ENCODE measurements at regions not wholly inside any gene's neighbourhood (a gene's known extent, or its start where the extent isn't known, plus 50 kb on each side); places are given as distances from the start of the nearest gene placed in this dataset.
"Not testable (repeated sequence)": the region's sequence is repeated elsewhere in the genome, so short reads cannot be mapped to it uniquely, and the experiment has no call there.

DNA sequence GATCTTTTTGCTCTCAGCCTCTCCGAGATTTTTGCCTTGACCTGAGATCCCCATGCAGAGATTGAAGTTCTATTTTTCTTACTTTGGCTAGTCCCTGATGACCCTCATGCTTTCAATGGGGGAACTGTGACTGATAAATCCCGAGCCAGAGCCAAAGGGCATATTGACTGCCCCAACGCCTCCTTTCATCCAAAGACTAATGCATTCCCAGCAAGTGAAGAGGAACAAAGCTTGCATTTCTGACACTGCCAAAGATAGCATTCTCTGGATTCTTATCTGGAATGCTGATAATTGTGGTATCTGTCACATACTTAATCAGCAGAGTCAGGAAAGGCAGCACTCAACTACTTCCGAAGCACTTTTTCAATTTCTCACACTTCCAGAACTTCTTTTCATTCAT lies 152.3 kb upstream of the EGLN3 start:
- no peak for DNase-seq (ENCODE audit: low read depth in 2 of 3, low spot score in 1 of 3)

DNA sequence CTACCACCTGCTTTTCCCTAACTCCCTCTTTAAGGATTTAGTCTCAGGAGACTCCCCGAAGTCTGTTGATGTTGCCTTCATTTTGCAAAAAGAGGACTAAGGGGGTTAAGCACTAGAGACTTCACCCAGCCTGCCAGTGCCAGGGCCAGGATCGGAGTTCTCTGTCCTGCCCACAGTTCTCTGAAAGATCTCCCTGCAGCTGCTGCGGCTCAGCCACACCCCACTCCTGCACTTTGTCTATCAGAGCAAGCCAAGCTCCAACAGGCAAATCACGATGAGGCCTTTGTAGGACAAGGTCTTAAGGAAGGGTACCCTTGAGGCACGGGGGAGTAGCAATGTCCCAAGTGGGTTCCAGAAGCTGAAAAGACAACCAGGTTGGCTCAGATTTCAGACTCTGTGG lies 148.8 kb upstream of the EGLN3 start:
- no peak for DNase-seq (ENCODE audit: low read depth in 2 of 3, low spot score in 1 of 3)

DNA sequence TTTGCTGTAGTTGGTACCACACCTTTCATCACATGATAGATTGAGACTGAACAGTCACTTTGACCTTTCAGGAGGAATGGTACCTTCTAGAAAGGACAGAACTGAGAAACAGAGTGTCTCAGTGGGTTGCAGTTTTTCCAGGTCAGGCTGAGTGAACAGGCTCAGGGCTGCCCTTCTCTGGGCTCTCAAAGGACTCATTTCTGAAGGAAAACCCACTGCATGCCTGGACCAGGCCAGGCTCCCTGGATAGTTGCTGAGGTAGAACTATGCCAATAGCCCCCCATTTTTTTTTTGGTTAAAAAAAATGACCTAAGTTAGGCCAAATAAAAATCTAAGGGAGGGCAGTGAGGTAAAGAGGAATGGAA lies 148.1 kb upstream of the EGLN3 start:
- no peak for DNase-seq (ENCODE audit: low read depth in 2 of 3, low spot score in 1 of 3)

DNA sequence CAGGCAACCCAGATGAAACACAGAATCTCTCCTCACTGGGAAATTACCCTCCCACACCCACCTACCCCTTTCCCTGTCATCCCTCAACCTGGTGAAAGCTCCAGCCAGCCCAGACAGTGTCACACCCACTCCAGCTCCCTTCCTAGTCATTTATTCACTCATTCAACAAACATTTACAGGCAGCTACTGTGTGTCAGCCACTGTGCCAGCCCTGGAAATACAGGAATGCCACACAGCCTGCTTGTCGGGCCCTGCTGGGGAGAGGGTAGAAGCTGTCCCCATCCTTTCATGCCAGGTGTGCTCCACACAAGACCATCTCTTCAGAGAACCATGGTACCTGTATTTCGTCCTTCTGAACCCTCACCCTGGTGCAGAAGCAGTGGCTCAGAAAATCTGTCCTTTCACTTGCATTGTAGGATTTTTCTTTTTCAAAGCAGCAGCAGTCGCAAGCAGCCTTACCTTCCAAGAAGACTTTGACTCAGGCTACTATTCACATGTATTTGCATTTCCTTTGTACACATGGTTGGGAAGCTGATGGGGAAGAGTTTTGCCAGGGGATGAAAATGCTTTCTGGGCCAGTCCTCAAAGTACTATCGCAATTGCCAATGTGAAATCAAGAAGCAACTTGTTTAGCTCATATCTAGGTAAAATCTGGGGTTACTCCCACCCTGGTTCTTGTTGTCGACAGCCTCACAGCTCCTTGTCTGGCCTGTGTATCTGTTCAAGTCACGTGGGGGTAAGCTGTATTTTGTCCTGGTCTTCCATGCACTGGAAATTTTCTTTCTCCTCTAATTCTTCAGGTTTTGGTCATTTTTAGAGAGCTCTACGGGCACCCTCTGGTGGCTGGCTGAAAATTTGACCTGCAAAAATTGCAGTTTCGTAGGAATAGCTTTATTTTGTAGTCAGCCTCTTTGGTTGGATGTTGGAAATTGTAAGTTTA lies 147.4 kb upstream of the EGLN3 start:
- no peak for DNase-seq (ENCODE audit: low read depth in 2 of 3, low spot score in 1 of 3)

DNA sequence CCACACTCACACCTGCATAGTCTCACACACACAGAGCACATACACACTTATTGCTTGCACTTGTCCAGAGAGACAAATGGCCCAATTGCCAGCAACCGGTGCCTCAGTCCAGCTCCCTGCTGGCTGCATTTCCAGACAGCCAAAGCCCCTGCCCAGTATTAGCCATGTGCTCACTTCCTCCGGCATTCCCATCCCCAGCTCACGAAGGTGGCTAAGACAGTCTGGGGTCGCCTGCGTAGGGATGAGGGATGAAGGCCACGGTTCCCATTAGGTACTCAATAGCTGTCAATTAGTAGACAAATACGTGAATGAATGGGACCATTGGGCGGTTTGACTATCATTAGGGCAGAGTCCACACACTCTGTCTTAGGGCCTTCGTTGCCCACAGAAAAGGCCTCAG lies 146.8 kb upstream of the EGLN3 start:
- no peak for DNase-seq (ENCODE audit: low read depth in 2 of 3, low spot score in 1 of 3)

DNA sequence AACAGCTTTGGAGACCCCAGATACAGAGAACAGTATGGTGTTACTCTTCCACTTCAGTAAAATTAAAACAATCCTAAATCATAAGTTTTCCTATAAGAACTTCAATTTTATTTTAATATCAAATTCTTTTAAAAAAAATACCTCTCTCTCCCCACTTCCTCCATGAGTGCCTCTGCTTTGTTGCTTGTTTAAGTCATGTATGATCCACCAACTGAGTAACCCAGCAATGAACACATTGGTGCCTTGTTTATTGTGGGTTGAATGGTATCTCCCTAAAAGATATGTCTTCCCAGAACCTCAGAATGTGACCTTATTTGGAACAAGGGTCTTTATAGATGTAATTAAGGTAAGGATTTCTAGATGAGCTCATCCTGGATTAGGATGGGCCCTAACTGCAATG lies 143.5 kb upstream of the EGLN3 start:
- DNase-seq (ENCODE audit: low read depth in 2 of 3, low spot score in 1 of 3): no peak

DNA sequence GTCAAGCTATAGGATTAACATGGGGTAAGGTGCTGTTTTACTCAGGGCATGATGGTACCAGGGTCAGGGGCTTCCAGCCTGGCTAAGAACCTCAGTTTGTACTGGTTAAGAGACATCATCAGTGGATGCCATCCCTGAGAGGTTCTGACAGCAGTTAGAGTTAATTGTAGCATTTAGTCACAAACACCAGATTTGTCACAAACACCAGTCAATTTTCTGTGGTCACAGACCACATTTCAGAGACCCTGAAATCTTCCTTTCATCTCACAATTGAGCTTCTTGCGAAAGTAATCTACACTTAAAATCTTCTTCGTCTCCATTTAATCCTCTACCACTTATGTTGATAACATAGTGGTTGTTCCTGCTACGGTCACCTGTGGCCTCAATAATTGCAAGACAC lies 143.0 kb upstream of the EGLN3 start:
- DNase-seq (ENCODE audit: low read depth in 2 of 3, low spot score in 1 of 3): no peak

DNA sequence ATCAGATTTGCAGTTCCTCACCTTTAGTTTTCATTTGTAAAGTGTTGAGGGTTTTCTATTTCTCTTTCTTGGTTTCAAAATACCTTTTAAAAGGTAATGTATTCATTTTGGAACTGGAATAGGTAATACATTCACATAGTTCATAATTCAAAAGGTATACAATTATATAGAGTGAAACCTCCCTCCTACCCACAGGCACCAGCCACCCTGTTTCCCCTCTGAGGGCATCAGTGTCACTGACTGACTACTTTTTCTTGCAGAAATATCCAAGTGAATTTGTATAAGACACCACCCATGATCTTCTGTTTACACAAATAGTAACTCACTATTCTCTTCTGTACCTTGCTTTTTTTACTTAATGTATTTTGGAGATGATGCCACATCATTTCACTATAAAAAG lies 139.6 kb upstream of the EGLN3 start:
- no peak for DNase-seq (ENCODE audit: low read depth in 2 of 3, low spot score in 1 of 3)

DNA sequence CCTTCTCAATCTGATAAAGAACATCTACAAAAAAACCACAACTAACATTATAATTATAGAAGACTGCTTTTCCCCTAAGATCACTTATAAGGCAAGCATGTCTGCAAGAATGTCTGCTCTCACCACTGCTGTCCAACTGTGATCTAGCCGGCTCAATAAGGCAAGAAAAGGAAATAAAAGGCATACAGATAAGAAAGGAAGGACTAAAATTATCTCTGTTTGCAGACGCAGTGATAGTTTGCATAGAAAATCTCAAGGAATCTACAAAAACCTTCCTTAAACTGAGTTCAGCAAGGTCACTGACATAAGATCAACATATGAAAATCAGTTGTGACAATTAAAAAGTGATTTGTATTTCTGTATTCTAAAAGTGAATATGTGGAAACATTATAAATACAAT lies 138.0 kb upstream of the EGLN3 start:
- no peak for DNase-seq (ENCODE audit: low read depth in 2 of 3, low spot score in 1 of 3)

DNA sequence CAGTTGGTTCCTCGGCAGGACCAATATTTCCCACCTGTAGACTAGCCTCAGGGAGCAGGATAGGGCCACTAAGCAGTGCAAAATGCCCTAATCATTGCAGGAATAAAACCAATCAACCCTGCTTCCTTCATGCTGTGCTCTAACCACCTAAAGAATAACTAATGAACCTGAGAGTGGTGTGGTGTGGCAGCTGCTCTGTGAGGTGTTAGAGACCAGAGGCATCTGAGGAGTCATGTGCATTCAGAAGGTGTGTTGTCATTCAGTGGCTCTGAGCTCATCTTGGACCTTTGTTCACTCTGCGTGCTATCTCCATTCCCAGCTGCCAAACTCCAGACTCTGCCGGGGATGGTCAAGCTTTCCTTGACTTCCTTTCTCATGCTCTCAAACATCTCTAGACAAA lies 136.7 kb upstream of the EGLN3 start:
- DNase-seq (ENCODE audit: low read depth in 2 of 3, low spot score in 1 of 3): no peak

DNA sequence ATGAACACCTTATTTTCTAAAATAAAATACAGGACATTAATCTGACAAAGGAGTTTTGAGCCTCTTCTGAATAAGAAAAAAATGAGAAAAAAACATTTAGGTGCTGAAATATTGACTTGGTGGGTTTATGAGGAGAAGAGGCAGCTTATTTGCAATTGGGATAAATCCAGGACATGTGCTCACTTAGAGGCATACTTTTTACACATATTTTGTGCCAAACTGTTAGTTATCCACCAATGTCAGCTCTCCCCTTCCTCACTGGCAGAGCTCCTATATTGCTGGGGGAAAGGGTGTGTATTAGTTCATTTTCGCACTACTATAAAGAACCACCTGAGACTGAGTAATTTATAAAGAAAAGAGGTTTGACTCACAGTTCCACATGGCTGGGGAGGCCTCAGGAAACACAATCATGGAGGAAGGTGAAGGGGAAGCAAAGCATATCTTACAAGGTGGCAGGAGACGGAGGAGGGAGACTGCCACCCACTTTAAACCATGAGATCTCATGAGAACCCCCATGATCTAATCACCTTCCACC lies 135.4 kb upstream of the EGLN3 start:
- DNase-seq (ENCODE audit: low read depth in 2 of 3, low spot score in 1 of 3): no peak

DNA sequence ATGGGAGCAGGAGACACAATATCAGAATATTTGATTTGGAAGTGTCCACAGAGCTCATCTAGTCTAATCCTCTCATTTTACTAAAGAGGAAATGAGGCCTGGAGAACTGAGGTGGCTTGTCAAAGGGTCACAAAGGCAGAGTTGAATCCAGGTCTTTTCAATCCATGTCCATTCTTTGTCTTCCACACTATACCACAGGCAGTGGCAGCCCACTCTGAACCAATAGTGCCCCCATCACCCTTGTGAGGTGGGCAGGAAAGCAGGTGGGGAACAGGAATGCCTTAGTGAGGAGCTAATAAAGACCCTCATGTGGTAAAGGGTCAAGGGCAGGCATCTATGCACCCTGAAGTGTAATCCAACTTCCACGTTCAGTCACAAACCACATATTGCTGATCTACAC lies 134.8 kb upstream of the EGLN3 start:
- no peak for DNase-seq (ENCODE audit: low read depth in 2 of 3, low spot score in 1 of 3)

DNA sequence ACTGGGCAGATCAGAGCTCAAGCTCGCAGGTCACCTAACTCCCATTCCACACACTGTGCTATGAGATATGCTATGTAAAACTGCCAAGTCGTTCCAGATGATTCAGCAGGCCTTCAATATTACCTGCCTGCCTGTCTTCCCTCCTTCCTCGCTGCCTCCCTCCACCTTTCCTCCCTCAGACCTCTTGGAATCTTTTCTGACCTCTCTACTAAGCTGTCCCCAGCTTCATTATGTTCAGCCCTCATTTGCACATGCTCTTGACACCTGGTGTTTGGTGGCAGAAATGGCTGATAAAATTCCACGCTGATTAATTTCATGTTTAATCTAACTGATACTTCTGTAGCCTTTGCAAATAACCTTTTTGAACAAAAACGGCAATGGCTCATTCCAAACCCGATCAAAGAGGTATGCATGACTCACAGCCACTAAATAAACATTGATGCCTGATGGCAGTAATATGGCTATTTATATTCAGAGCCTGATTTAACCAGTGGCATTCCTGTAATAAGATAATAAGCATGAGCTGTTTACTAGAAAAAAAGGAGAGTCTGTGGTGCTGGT lies 130.8 kb upstream of the EGLN3 start:
- no peak for DNase-seq (ENCODE audit: low read depth in 2 of 3, low spot score in 1 of 3)

DNA sequence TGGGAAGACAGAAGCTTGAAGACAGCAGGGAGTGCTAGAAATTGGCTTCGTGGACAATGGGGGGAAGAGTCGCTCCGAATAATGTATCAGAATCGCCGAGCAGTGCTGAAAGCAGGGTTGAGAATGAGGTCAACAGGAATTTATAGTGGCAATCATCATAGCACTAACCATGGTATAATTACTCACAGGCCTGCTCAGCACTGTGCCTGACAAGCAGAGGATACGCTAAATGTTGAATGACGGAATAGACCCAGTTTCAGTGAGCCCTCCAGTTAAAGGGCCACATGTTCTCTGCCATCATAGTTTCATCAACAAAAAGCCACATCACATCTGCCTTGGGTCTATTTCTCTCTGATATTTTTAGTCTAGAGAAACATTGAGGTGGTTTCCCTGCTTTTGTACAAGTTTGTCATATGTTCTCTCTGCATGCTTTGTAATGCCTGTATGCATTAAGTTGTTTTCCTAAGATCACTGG lies 130.3 kb upstream of the EGLN3 start:
- DNase-seq (ENCODE audit: low read depth in 2 of 3, low spot score in 1 of 3): no peak

DNA sequence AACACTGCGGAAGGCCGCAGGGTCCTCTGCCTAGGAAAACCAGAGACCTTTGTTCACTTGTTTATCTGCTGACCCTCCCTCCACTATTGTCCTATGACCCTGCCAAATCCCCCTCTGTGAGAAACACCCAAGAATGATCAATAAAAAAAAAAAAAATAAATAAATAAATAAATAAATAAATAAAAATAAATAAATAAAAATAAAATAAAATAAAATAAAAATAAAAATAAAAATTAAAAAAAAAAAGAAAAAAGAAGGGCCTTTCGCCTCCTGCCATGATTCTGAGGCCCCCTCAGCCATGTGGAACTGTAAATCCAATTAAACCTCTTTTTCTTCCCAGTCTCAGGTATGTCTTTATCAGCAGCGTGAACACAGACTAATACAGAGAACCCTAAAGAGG lies 128.8 kb upstream of the EGLN3 start:
- DNase-seq (ENCODE audit: low read depth in 2 of 3, low spot score in 1 of 3): not testable (repeated sequence)

DNA sequence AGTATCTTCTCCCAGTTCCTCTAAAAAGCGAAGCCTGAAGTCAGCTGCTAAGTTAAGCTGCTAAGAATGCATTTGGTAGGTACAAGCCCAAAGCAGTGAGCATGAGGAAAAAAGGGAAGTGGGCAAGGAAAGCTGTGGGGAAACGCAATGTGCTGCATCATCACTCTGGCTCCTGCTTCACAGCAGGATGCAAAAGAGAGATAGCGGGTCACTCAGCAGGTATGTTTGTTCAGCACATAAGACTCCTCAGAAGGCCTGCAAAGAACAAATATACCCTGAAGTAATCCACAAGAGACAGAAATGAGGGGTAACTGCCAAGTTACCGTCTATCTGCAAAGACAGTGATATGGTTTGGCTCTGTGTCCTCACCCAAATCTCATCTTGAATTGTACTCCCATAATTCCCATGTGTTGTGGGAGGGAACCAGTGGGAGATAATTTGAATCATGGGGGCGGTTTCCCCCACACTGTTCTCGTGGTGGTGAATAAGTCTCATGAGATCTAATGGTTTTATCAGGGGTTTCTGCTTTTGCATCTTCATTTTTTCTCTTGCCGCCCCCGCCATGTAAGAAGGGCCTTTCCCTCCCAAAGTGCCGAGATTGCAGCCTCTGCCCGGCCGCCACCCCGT lies 127.4 kb upstream of the EGLN3 start:
- DNase-seq (ENCODE audit: low read depth in 2 of 3, low spot score in 1 of 3): no peak

DNA sequence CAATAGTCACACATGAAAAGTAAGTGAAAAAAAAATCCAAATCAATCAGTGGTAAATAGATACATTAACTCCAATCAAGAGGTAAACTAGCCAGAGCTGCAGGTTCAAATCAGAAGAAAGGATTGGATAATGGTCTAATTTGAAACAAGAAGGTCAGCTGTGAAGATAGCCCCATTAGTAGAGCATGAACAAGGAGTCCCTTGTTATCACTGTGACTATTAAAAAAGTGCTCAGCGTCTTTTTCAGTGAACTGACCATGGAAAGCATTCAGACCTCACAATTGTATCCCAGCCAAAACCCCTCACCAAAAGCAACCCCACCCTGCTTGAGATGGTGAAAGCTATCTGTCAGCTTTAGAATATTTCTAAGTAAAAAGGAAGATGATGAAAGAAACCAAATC lies 125.0 kb upstream of the EGLN3 start:
- DNase-seq (ENCODE audit: low read depth in 2 of 3, low spot score in 1 of 3): no peak

DNA sequence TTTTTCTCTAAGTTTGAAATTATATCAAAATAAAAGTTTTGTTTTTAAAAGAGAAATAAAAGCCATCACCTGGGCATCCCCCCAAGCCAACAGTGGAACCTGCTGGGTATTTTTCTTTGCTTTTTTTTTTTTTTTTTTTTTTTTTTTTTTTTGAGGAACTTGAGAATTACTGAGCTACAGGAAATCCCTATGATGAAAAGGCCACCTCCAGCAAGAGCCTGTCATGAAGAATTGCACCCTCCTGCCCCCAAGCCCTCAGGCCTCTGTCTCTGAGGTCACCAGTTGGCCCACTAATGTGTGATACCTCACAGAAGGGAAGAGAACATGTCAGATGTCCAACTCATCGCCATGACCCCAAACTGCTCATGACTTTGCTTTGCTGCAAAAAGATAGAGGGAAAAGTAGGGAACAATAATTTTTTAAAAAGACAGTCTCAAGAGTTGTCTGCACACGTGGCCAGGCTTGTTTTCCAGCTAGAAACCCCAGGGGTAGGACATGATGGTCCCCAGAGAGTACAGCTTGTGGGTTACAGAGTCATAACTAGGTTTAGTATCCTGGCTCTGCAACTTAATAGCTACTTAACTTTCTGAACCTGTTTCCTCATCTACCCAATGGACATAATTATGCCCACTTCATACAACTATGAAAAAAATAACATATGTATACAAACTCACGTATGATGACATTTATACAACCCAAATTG lies 124.3 kb upstream of the EGLN3 start:
- DNase-seq (ENCODE audit: low read depth in 2 of 3, low spot score in 1 of 3): no peak

DNA sequence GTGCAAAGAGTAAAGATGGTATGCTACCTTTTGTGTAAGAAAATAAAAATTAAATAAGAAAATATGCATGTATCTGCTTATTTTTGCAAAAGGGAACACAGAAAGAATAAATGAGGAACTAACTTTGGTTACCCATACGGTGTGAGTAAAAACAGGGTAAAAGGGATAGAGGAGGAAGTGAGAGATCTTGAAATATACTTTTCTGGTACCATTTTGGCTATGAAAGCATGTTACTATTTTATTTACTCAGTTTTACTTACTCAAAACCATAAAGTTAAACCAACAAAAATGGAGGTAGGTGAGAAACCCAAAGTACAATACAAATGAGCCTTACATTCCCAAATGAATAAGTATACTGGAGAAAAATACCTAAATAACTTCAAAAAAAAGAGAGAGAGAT lies 122.0 kb upstream of the EGLN3 start:
- no peak for DNase-seq (ENCODE audit: low read depth in 2 of 3, low spot score in 1 of 3)

DNA sequence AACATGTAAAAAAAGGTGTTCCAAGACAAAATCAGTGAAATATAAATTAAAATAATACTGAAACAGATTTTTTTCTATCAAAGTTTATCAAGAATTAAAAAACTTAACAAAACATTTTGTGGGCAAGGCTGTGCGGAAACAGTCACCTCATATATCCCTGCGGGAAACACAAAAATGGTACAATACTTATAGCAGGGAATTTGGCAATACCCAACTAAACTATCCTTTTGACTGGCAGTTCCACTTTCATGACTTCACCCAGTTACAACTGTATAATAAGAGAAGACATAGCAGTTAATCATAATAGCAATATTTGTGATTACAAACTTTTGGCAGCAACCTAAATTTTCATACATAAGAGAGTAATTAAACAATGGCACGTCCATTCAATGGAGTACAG lies 121.5 kb upstream of the EGLN3 start:
- DNase-seq (ENCODE audit: low read depth in 2 of 3, low spot score in 1 of 3): no peak

DNA sequence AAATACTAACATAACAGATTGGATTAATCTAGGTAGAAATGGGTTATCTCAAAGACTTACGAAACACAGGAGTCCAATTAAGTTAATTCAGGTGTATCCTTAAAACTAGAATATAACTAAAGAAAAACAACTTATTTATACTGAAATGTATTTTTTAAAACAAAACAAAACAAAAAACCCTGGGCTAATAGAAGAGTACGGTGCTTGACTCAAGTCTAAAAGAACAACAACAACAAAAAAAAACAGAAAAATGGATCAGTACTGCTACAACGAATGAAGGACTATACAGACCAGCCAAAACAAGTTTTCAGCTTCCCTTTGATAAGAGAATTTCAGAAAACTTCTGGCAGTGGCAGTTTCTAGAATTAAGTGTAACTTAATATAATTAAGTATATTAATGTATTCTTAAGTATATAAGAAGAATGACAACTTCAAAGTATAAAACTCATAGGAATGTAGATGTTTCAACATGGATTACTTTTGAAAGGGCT lies 120.1 kb upstream of the EGLN3 start:
- DNase-seq (ENCODE audit: low read depth in 2 of 3, low spot score in 1 of 3): no peak

Measured in stimulated activated CD4-positive, alpha-beta T cell treated with anti-CD3 and anti-CD28 coated beads, Interleukin-12 subunit alpha, Interleukin-12 subunit beta, amount 100 ng/mL, for 48 hours (primary cell).